Activated CD8-positive, alpha-beta T cell treated with anti-CD3 and anti-CD28 coated beads, Interleukin-2, amount 10 ng/mL, durations not matched to agents 7 days and 5 days (primary cell): ENCODE measurements at regions not wholly inside any gene's neighbourhood (a gene's known extent, or its start where the extent isn't known, plus 50 kb on each side); places are given as distances from the start of the nearest gene placed in this dataset.

Experiments used
- ATAC-seq: fragments of 150-1000 bp; cut with Tn5 transposase; one replicate; pipeline ENCODE4 v1.10.0; 2021; ENCODE audit warnings: moderate library complexity
- CTCF ChIA-PET: fragments of 350-600 bp; sonication (Branson Sonifier 250); formaldehyde crosslinking; loops from one replicate; lab custom pipeline; 2021; ENCODE audit warnings: antibody characterized with exemption; lab: Charles Lee
- POLR2A ChIA-PET: fragments of 350-600 bp; sonication (Branson Sonifier 250); formaldehyde crosslinking; loops from one replicate; lab custom pipeline; 2021; ENCODE audit warnings: antibody characterized with exemption; lab: Charles Lee
- DNase-seq: peaks from one replicate; pipeline ENCODE4 v3.0.0-alpha.2; 2020
- H3K27ac Mint-ChIP-seq: one replicate; pipeline ENCODE4 v1.8.0; 2021; ENCODE audit warnings: mild to moderate bottlenecking, mixed read lengths
- H3K27me3 Mint-ChIP-seq: one replicate; pipeline ENCODE4 v1.8.0; 2021; ENCODE audit warnings: low read depth, mixed read lengths
- H3K36me3 Mint-ChIP-seq: one replicate; pipeline ENCODE4 v1.8.0; 2021; ENCODE audit warnings: low read depth, mixed read lengths
- H3K4me1 Mint-ChIP-seq: one replicate; pipeline ENCODE4 v1.8.0; 2021; ENCODE audit warnings: low read depth, mixed read lengths
- H3K4me3 Mint-ChIP-seq: one replicate; pipeline ENCODE4 v1.8.0; 2021; ENCODE audit warnings: mild to moderate bottlenecking, mixed read lengths
- H3K9me3 Mint-ChIP-seq: one replicate; pipeline ENCODE4 v1.8.0; 2022; ENCODE audit warnings: mixed read lengths; ENCODE audit not compliant: insufficient read depth

DNA sequence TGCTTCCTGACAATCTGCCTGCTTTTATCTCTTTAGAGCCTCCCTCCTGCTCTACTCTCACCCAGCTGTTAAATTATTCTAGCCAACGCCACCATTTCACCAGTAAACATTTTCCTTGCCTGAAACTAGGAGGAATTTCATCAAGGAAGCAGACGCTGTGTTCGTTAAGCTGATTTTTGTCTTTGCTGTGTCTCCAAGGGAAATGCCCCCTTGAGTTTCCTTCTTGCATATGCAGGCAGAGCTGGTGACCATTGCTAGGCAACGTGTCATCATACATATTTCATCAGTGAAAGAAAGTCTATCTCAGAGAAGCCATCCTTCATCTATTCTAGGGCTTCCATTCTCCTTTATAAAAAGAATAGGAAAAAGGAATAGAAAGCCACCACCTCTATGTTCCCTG lies 87.0 kb upstream of the ST8SIA2 start:
- ChIA-PET POLR2A (no interaction called here), CTCF (no interaction called here)
- DNase-seq: no peak
- no peak overlapping the region for H3K4me3 Mint-ChIP-seq
- H3K4me1 Mint-ChIP-seq: no peaks in the 10 kb centered on the region
- H3K9me3 Mint-ChIP-seq: no peaks in the 10 kb centered on the region
- H3K27ac Mint-ChIP-seq: no peak overlapping the region
- H3K36me3 Mint-ChIP-seq: no peaks in the 10 kb centered on the region
- no peak for ATAC-seq
- peaks cover 18% of the 10 kb centered on the region for H3K27me3 Mint-ChIP-seq

- no peaks in the 10 kb centered on the region for H3K4me1 Mint-ChIP-seq
- no peaks in the 10 kb centered on the region for H3K36me3 Mint-ChIP-seq
- no peaks in the 10 kb centered on the region for H3K9me3 Mint-ChIP-seq
- no peak overlapping the region for H3K4me3 Mint-ChIP-seq
- H3K27me3 Mint-ChIP-seq: no peaks in the 10 kb centered on the region
- CTCF ChIA-PET: no interaction called here
- DNase-seq (no peak), ATAC-seq (no peak)
- POLR2A ChIA-PET: no interaction called here
- H3K27ac Mint-ChIP-seq: no peak overlapping the region
These were observed 78.5 kb upstream of the ST8SIA2 start for GRCh38 chr15:92315144-92315543.

- no peaks in the 10 kb centered on the region for H3K36me3 Mint-ChIP-seq
- no peaks in the 10 kb centered on the region for H3K27me3 Mint-ChIP-seq
- ChIA-PET CTCF (no interaction called here), POLR2A (no interaction called here)
- ATAC-seq (no peak), DNase-seq (no peak)
- no peaks in the 10 kb centered on the region for H3K9me3 Mint-ChIP-seq
- no peak overlapping the region for H3K27ac Mint-ChIP-seq
- H3K4me1 Mint-ChIP-seq: no peaks in the 10 kb centered on the region
- H3K4me3 Mint-ChIP-seq: no peak overlapping the region
These were observed 78.0 kb upstream of the ST8SIA2 start for GRCh38 chr15:92315595-92316211.

GRCh38 chr15:92316586-92317295 lies 76.9 kb upstream of the ST8SIA2 start:
- Mint-ChIP-seq H3K27me3 (no peaks in the 10 kb centered on the region), H3K4me3 (no peak overlapping the region), H3K36me3 (no peaks in the 10 kb centered on the region), H3K9me3 (no peaks in the 10 kb centered on the region), H3K27ac (no peak overlapping the region), H3K4me1 (no peaks in the 10 kb centered on the region)
- ATAC-seq (no peak), DNase-seq (no peak)
- POLR2A ChIA-PET: interaction anchor here (0.6 kb wide), 1 partner anchor 11 kb away, joined by 3 read pairs; no protein-coding TSS in a partner anchor
- CTCF ChIA-PET: no interaction called here

- no peaks in the 10 kb centered on the region for H3K4me1 Mint-ChIP-seq
- no peaks in the 10 kb centered on the region for H3K9me3 Mint-ChIP-seq
- H3K4me3 Mint-ChIP-seq: no peak overlapping the region
- H3K36me3 Mint-ChIP-seq: no peaks in the 10 kb centered on the region
- ChIA-PET POLR2A (no interaction called here), CTCF (no interaction called here)
- DNase-seq (no peak), ATAC-seq (no peak)
- no peak overlapping the region for H3K27ac Mint-ChIP-seq
- H3K27me3 Mint-ChIP-seq: no peaks in the 10 kb centered on the region
These were observed 73.5 kb upstream of the ST8SIA2 start for GRCh38 chr15:92320012-92320699.

- H3K9me3 Mint-ChIP-seq: no peaks in the 10 kb centered on the region
These were observed 70.9 kb upstream of the ST8SIA2 start for GRCh38 chr15:92322566-92323355.

GRCh38 chr15:92323525-92323924 lies 70.2 kb upstream of the ST8SIA2 start:
- ATAC-seq: no peak
- no peak for DNase-seq
- no peak overlapping the region for H3K27ac Mint-ChIP-seq
- H3K9me3 Mint-ChIP-seq: no peaks in the 10 kb centered on the region
- ChIA-PET POLR2A (no interaction called here), CTCF (no interaction called here)
- H3K4me3 Mint-ChIP-seq: no peak overlapping the region
- no peaks in the 10 kb centered on the region for H3K36me3 Mint-ChIP-seq
- H3K4me1 Mint-ChIP-seq: no peaks in the 10 kb centered on the region
- H3K27me3 Mint-ChIP-seq: no peaks in the 10 kb centered on the region

More at GRCh38 chr15:92322566-92323355, 70.9 kb upstream of the ST8SIA2 start:
- H3K27me3 Mint-ChIP-seq: no peaks in the 10 kb centered on the region
- no peaks in the 10 kb centered on the region for H3K36me3 Mint-ChIP-seq
- H3K4me1 Mint-ChIP-seq: no peaks in the 10 kb centered on the region
- H3K4me3 Mint-ChIP-seq: no peak overlapping the region
- DNase-seq (no peak), ATAC-seq (no peak)
- H3K27ac Mint-ChIP-seq: no peak overlapping the region
- POLR2A ChIA-PET: no interaction called here
- CTCF ChIA-PET: no interaction called here

DNA sequence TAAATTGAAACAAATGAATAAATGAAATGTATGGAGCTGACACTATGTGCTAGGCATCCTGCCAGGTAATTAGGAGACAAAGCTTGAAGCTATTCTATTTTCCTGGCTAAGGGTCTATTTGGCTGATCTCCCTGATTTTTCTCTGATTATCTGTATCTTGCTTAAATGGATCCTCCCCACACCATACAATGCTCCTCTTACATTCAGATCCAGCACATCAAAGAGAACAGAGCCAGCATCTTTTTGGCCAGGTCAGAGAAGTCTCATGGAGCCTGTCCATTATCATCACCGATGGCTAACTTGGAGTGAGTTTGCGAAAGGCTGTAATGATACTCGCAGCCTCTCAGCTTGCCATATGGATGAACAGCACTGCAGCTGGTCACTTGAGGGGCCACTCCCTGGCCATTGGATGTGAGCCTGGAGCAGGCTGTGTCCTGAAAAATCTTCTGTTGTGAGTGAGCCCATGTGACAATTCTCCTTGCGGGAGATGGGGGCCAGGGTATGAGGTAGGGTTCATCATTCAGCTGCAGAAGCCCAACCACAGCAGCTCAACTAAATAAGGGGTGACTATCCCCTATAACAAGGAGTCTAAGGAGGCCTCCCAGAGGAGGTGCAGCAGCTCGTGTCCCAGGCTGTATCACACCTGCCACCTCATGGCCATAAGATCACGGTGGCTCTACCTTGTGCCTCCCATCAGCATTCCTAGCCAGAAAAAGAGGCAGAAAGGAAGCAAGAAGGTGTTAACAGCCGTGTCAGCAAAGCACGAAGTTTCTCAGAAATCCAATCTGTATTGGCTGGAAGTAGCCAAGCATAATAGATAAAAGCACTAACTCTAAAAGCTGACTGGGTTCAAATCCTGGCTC lies 69.3 kb upstream of the ST8SIA2 start:
- no peaks in the 10 kb centered on the region for H3K9me3 Mint-ChIP-seq
- no peaks in the 10 kb centered on the region for H3K27me3 Mint-ChIP-seq
- DNase-seq (no peak), ATAC-seq (no peak)
- no peak overlapping the region for H3K4me3 Mint-ChIP-seq
- ChIA-PET POLR2A (no interaction called here), CTCF (no interaction called here)
- no peaks in the 10 kb centered on the region for H3K36me3 Mint-ChIP-seq
- no peaks in the 10 kb centered on the region for H3K4me1 Mint-ChIP-seq
- no peak overlapping the region for H3K27ac Mint-ChIP-seq

GRCh38 chr15:92326236-92326635 lies 67.4 kb upstream of the ST8SIA2 start:
- Mint-ChIP-seq H3K36me3 (no peaks in the 10 kb centered on the region), H3K27me3 (no peaks in the 10 kb centered on the region), H3K4me3 (no peak overlapping the region), H3K27ac (no peak overlapping the region), H3K9me3 (no peaks in the 10 kb centered on the region), H3K4me1 (no peaks in the 10 kb centered on the region)
- DNase-seq: no peak
- no peak for ATAC-seq
- ChIA-PET POLR2A (no interaction called here), CTCF (no interaction called here)

- H3K27ac Mint-ChIP-seq: no peak overlapping the region
- POLR2A ChIA-PET: no interaction called here
- H3K4me1 Mint-ChIP-seq: no peaks in the 10 kb centered on the region
These were observed 66.6 kb upstream of the ST8SIA2 start for GRCh38 chr15:92327033-92327432.

GRCh38 chr15:92328207-92328606 lies 65.5 kb upstream of the ST8SIA2 start:
- Mint-ChIP-seq H3K9me3 (no peaks in the 10 kb centered on the region), H3K4me1 (no peaks in the 10 kb centered on the region), H3K36me3 (no peaks in the 10 kb centered on the region), H3K4me3 (no peak overlapping the region), H3K27me3 (no peaks in the 10 kb centered on the region), H3K27ac (no peak overlapping the region)
- ATAC-seq (no peak), DNase-seq (no peak)
- POLR2A ChIA-PET: no interaction called here
- CTCF ChIA-PET: no interaction called here

More at GRCh38 chr15:92327033-92327432, 66.6 kb upstream of the ST8SIA2 start:
- DNase-seq: no peak
- Mint-ChIP-seq H3K9me3 (no peaks in the 10 kb centered on the region), H3K27me3 (no peaks in the 10 kb centered on the region), H3K4me3 (no peak overlapping the region), H3K36me3 (no peaks in the 10 kb centered on the region)
- CTCF ChIA-PET: no interaction called here
- ATAC-seq: no peak
